ENCODE measurements at regions not wholly inside any gene's neighbourhood (a gene's known extent, or its start where the extent isn't known, plus 50 kb on each side); places are given as distances from the start of the nearest gene placed in this dataset.

- no peak for DNase-seq (ENCODE audit: low spot score)
- no peak for ATAC-seq (ENCODE audit: low FRiP score)
- no peak for TF ChIP-seq CTCF (IDR thresholded peaks at IDR 0.05)
These were observed 227.6 kb upstream of the STEAP1 start for GRCh38 chr7:89926701-89927100.

- TF ChIP-seq CTCF (IDR thresholded peaks at IDR 0.05): no peak
- DNase-seq (ENCODE audit: low spot score) (no peak), ATAC-seq (ENCODE audit: low FRiP score) (no peak)
These were observed 226.5 kb upstream of the STEAP1 start for GRCh38 chr7:89927762-89928161.

GRCh38 chr7:89928451-89928850 is 225.8 kb upstream of the STEAP1 start:
- DNase-seq (ENCODE audit: low spot score) (no peak), ATAC-seq (ENCODE audit: low FRiP score) (no peak)
- TF ChIP-seq CTCF (IDR thresholded peaks at IDR 0.05): no peak

GRCh38 chr7:89934101-89934500 is 220.2 kb upstream of the STEAP1 start:
- DNase-seq (ENCODE audit: low spot score) (no peak), ATAC-seq (ENCODE audit: low FRiP score) (no peak)
- TF ChIP-seq CTCF (IDR thresholded peaks at IDR 0.05): no peak

GRCh38 chr7:89943525-89944050 is 210.7 kb upstream of the STEAP1 start:
- DNase-seq (ENCODE audit: low spot score): no peak
- no peak for ATAC-seq (ENCODE audit: low FRiP score)
- no peak for TF ChIP-seq CTCF (IDR thresholded peaks at IDR 0.05)

- TF ChIP-seq CTCF (IDR thresholded peaks at IDR 0.05): no peak
- DNase-seq (ENCODE audit: low spot score): no peak
- ATAC-seq (ENCODE audit: low FRiP score): no peak
These were observed 195.7 kb upstream of the STEAP1 start for GRCh38 chr7:89958525-89959068.

GRCh38 chr7:89966067-89966664 is 188.1 kb upstream of the STEAP1 start:
- DNase-seq (ENCODE audit: low spot score) (no peak), ATAC-seq (ENCODE audit: low FRiP score) (no peak)
- TF ChIP-seq CTCF (IDR thresholded peaks at IDR 0.05): no peak
